ENCODE measurements at regions not wholly inside any gene's neighbourhood (a gene's known extent, or its start where the extent isn't known, plus 50 kb on each side); places are given as distances from the start of the nearest gene placed in this dataset.
"Not testable (repeated sequence)": the region's sequence is repeated elsewhere in the genome, so short reads cannot be mapped to it uniquely, and the experiment has no call there.

- DNase-seq (ENCODE audit: low read depth, low spot score), result no peak
Observed at GRCh38 chr6:105545228-105545920, 142.5 kb upstream of the PREP start.

- DNase-seq (ENCODE audit: low read depth, low spot score), result no peak
Observed at GRCh38 chr6:105539911-105540310, 137.0 kb upstream of the PREP start.

- DNase-seq (ENCODE audit: low read depth, low spot score), result no peak
Observed at GRCh38 chr6:105537981-105538578, 135.2 kb upstream of the PREP start.

DNA sequence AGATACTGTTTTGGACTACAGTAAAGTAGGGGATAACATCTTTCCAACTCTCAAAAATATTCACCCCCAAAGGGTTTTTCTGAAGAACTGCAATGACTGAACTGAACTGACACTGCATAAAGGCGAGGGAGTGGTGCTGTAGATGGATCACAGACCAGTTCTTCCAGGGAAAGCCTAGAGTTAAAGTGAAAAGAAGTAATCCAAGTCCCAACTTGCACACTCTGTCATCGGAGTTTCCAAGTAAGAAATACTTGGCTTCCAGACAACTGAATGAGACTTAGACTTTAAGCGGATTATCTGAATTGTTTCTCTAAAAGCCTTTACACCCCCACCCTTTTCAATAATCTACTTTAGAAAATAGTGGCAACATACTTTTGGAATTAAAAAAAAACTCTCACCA is 134.1 kb upstream of the PREP start:
- no peak for DNase-seq (ENCODE audit: low read depth, low spot score)

- no peak for DNase-seq (ENCODE audit: low read depth, low spot score)
Observed at GRCh38 chr6:105533301-105533700, 130.4 kb upstream of the PREP start.

DNA sequence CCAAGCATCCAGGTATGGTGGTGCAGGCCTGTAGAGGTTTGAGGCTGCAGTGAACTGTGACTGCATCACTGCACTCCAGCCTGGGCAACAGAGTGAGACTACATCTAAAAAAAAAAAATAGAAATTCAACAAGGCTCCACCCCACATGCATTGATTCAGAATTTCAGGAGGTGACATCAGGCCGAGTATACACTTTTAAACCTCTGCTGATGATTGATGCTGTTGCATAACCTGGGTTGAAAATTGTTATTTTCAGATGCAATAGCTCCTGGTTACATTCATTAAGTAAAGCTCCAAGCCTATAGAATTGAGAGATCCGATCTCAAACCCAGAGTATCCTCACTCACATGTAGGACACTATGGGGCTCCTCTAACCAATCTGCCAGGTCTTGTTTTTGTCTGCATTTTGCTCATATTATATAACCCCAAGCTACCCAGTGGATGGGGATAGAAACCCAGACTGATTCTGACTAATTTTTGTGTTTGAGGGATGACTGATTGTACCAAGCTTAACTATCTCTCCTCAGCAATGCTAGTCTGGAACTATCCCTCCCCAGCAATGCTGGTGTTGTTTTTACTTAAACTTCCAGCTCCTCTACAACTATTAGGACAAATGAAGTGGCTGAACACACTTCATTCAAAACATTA is 123.5 kb upstream of the PREP start:
- DNase-seq (ENCODE audit: low read depth, low spot score), result no peak

- no peak for DNase-seq (ENCODE audit: low read depth, low spot score)
Observed at GRCh38 chr6:105522626-105523322, 119.9 kb upstream of the PREP start.

- DNase-seq (ENCODE audit: low read depth, low spot score), result no peak
Observed at GRCh38 chr6:105519954-105520353, 117.1 kb upstream of the PREP start.

DNA sequence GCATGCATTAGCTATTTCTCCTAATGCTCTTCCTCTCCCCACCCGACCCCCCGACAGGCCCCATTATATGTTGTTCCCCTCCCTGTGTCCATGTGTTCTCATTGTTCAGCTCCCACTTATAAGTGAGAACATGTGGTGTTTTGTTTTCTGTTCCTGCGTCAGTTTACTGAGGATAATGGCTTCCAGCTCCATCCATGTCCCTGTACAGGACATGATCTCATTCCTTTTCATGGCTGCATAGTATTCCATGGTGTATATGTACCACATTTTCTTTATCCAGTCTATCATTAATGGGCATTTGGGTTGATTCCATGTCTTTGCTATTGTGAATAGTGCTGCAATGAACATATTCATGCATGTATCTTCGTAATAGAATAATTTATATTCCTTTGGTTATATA is 116.1 kb upstream of the PREP start:
- DNase-seq (ENCODE audit: low read depth, low spot score), result not testable (repeated sequence)

DNA sequence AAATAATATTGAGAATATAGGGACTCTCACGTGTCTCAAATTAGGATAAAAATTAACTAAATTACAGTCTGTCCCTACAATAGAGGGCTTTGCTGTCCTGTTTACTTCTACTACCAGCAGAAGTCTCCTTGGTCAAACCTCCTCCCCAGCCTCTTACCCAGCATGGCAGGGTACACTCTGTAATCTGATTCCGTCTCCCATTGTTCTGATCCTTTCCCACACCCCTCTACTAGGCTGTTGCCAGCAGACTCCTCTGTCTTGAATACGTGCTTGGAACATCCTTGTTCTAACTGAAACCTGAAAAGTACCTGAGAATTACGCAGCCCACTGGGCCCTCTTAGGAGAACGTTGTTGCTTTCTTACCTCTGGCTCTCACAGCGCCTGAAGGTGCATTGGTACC is 112.2 kb upstream of the PREP start:
- no peak for DNase-seq (ENCODE audit: low read depth, low spot score)

GRCh38 chr6:105514306-105514705 is 111.4 kb upstream of the PREP start:
- DNase-seq (ENCODE audit: low read depth, low spot score), result no peak

DNA sequence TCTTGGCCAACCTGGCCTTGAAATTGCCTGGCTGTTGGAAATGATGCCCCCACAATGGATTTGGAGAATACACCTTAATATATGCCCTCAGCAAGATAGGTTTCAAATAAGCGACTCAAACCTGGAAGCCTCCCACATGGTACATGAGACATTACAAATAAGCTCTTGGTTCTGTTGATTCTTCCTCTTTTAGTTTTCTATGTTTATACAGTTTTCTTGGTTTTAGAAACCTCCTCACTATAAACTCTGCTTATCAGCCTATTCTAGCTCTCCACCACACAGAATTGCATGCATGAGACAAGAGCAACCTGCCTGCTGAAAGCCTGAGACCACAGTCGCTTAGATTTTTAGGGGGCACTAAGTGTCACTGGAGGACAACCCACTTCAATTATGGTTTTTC is 108.8 kb upstream of the PREP start:
- no peak for DNase-seq (ENCODE audit: low read depth, low spot score)

GRCh38 chr6:105510746-105511145 is 107.9 kb upstream of the PREP start:
- DNase-seq (ENCODE audit: low read depth, low spot score), result no peak

GRCh38 chr6:105509506-105510331 is 106.8 kb upstream of the PREP start:
- no peak for DNase-seq (ENCODE audit: low read depth, low spot score)

GRCh38 chr6:105507811-105508210 is 104.9 kb upstream of the PREP start:
- no peak for DNase-seq (ENCODE audit: low read depth, low spot score)

DNA sequence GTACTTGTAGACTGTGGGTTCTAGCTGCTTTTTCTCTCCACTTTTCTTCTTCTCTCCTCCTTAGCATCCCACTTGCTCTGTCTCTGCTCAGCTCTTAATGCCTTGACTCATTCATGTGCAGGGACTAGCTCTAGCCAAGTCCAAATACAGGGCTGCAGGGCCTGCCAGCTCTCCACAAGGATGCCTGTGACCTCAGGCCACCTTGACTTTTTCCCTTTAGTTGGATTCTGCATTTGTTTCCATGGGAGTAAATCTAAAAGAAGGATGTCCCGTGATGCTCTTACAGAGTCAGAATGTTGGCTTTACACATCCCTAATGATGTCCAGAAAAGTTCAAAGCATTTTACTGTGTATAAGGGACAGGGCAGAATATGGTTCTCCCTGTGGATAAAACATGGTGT is 101.8 kb upstream of the PREP start:
- DNase-seq (ENCODE audit: low read depth, low spot score), result no peak

GRCh38 chr6:105503641-105504040 is 100.8 kb upstream of the PREP start:
- no peak for DNase-seq (ENCODE audit: low read depth, low spot score)

- no peak for DNase-seq (ENCODE audit: low read depth, low spot score)
Observed at GRCh38 chr6:105501826-105502344, 99.0 kb upstream of the PREP start.

DNA sequence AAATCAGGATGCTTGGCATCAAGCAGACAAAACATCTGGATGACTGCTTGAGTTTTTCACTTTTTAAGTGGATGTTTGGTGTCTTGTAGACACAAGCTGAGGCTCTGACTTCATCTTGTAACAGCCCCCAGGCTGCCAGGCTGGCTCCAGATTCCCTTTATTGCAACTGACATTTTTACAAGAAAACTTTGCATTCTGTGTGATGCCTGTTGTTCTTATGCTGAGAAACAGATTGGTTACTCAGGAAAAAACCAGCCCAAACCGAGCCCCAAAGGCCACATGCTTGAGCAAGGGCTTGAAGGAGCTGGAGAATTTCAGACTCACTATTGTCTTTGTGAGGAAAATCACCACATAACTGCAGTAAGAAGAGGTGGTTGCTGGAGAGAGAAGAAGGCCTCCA is 98.4 kb upstream of the PREP start:
- no peak for DNase-seq (ENCODE audit: low read depth, low spot score)

GRCh38 chr6:105500693-105501092 is 97.8 kb upstream of the PREP start:
- no peak for DNase-seq (ENCODE audit: low read depth, low spot score)

DNA sequence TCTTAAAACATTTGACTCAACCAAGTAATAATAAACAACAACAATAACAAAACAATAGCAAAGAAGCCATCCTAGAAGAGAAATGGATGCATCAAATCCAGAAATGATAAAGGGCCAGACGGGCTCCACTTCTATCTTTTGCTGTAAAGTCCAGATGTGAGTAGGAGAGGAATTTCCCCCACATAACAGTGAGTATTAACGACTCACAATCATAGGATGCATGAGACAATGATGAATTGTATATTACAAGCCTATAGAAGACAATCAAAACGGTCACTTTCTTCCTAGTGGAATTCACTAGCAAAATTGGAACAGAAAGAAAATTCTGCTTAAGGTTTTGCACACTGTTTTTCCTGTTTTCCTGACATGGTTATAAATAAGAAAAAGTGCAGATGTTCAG is 97.0 kb upstream of the PREP start:
- no peak for DNase-seq (ENCODE audit: low read depth, low spot score)

All from brain pericyte (primary cell).